ENCODE measurements at regions not wholly inside any gene's neighbourhood (a gene's known extent, or its start where the extent isn't known, plus 50 kb on each side); places are given as distances from the start of the nearest gene placed in this dataset.
"Not testable (repeated sequence)": the region's sequence is repeated elsewhere in the genome, so short reads cannot be mapped to it uniquely, and the experiment has no call there.

DNA sequence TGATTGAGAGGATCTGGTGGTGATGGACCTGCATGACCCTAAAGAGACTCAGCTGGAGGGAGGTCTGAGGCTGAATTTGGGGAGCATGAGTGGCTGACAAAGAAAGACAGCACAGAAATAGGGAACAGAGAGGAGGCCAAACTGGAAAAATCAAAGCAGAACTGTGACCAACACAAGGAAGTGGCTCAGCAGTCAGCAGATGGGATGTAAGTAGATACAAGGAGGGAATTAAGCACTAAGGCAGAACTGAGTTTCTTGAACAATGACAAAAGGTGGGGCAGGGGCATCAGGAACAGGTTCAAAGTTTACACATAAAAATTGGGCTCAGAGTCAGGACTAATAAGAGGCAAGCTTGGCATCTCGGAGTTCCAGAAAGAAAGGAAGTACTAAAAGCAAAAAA is 144.3 kb upstream of the KLF3 start:
- DNase-seq (ENCODE audit: low read depth), result no peak

DNA sequence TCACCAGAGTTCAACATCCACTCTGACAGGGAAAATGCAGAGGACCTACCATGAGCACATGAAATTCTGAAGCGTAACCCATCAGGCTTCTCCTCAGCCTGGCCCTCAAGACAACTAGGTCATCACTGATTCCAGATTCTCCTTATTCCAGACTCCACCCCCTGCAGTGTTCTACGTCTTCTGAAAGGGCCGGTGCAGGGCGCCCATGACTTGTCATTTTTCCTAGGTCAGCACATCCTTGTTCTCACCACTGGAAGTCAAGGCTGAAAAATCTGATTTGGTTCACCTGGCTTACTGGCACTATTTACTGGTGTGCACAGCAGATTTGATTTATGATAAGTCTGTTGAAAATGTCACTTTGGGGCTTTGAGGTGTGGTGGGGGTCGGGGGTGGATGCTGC is 140.9 kb upstream of the KLF3 start:
- no peak for DNase-seq (ENCODE audit: low read depth)

DNA sequence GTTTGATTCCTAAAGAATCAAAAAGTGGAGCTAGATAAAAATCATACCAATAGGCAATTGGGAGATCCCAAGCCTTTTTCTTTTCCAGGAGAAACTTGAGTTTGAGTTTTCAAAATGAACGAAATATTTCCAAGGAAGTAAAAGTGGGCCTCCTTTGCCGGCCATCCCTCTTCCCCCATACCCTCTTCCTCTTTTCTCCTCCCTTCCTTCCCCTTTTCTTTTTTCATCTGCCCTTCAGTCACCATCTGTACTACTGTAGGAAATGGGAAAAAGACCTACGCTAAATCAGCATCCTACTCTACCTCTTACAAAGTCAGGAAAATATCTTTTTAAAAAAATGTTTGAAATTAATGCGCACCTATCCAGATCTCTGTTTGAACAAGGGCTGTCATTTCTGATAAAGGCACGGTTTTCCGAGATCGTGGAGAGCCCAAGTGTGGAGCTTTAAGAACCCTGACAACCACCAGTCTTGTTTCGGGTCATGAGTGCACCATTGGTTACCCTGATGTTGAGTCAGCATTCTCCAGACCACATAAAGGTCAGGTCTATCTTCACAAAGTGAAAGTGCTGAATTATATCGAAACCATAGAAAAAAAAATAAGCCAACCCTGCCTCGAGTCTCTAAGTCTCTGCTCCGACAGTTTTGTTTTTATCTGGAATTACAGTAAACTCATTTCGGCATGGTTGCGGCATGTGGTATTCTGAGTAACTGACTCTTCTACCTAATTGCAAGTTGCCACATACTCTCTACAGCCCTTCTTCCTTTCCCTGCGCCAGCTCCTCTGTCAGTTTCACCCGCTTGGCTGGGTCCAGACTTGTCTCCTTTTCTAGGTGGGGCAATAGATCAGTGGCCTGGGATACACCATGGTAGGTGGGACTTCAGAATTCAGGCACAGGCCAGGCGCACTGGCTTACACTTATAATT is 140.2 kb upstream of the KLF3 start:
- peak; percentile 46 for DNase-seq (ENCODE audit: low read depth)

DNA sequence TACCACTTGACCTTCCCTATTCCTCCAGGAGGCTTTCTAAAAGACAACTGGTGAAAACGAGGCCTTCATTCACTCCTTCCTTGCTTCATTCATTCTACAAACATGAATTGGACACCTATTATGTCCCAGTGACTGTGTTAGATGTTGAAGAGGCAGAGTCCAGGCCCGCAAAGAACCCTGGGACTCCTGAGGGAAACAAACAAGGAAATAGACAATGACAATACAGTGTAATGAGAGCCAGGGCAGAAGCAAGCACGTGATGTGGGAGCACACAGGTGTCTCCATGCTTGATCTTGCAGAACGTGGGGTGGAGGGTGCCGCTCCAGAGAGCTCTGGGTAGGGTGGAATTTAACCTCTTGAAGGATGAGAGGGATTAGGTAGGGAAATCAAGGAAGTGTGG is 137.6 kb upstream of the KLF3 start:
- no peak for DNase-seq (ENCODE audit: low read depth)

DNA sequence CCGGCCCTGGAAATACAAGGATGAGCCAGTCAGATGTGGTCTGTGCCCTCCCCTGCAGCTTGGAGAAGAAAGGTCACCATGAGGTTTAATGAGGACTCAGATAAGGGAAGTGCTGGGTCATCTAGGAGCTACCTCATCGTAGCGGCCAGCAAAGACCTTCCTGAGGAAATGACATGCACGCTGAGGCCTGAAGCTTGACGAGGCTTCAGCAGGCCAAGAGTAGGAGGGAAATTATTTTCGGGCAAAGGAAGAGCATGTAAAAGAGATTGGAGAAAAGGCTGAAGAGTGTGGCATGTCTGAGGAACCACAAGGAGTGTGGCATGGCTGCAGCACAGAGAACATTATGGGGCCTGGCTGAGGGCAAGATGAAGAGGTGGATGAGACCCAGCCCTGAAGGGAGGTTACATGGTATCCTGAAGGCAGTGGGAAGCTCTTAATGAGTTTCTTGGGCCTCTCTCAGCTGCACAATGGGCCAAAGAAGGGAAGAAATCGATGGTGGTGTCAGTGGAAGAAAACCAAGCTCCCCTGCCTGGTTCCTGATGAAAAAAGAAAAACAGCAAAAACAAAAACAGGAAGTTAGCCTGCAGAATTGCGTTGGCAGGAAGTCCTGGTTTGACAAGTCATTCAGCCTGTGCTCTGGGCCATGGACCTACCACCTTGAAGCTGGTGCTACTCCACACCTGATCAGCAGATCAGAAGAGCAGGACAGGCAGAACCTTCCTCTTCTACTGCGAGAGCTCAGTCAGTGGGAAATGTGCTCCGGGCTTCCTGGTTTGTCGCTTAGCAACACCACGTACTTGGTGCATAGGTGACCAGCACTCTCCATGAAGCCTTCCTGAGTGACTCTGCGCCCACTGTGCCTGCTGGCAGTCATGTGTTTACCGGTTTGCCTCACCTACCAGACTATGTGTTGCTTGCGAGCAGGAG is 134.5 kb upstream of the KLF3 start:
- DNase-seq (ENCODE audit: low read depth), result peak; percentile 37

DNA sequence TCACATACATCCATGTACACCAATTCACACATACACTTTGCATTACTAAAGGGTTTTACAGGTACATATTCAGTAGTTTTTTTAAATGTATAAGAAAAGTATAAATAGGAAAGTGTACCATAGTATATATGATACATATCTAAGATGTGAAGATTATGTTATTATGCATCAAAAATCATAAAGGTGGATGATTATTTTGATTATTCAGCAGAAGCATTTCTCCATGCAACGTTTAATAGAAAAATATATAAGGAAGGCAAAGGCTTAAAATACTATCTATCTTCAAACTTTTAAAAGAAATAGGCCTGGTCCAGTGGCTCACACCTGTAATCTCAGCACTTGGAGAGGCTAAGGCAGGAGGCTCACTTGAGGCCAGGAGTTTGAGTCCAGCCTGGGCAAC is 133.5 kb upstream of the KLF3 start:
- DNase-seq (ENCODE audit: low read depth), result no peak

DNA sequence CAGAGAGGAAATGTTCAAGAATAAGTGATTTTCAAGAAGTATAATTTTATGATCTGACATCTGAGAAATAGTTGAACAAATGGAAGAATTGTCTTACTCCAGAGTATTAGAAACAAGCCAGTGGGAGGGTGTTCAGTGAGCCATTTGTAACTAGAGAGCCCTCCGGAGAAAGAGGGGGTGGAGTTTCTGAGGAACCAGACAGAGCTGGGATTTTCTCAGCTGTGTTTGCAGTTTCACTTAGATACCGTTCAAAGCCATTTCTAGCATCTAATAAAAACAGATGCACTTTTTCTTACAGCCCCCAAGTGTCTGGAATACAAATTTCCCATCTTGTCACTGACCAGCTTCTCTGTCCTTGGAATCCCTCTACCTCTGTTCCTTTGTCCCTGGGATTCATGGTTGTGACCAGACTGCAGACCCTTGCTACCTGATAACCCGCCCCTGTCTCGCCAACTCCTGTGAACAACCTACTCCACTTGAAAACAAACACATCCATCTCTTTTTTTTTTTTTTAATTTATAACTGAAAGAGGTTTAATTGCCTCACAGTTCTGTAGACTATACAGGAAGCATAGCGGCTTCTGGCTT is 132.8 kb upstream of the KLF3 start:
- no peak for DNase-seq (ENCODE audit: low read depth)

DNA sequence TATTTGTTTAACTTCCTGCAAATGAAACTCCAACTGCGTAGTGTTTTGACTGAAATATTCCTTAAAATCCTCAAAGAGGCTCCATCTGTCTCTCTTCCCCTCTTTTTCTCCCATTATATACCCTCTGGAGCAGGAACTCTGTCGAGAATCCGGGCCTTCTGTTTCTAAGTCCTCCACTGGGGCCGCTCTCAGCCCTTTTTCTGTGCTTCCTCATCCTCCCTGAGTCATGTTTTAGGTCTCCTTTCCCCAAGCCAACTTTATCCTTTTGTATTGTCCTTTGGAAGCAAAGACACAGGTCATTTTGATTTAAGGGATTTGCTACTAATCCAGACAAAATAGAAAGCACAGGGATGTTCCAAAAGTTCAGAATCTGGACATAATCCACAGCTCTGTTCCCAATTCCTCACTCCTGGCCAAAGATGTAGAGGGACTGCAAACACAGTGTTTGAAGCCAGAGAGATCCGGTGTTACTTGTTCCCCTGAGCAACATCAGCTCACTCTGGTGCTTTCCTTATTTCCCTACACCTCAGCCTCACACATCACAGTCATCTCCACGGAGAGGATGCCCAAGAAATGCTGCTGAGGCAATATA is 131.0 kb upstream of the KLF3 start:
- DNase-seq (ENCODE audit: low read depth), result no peak

DNA sequence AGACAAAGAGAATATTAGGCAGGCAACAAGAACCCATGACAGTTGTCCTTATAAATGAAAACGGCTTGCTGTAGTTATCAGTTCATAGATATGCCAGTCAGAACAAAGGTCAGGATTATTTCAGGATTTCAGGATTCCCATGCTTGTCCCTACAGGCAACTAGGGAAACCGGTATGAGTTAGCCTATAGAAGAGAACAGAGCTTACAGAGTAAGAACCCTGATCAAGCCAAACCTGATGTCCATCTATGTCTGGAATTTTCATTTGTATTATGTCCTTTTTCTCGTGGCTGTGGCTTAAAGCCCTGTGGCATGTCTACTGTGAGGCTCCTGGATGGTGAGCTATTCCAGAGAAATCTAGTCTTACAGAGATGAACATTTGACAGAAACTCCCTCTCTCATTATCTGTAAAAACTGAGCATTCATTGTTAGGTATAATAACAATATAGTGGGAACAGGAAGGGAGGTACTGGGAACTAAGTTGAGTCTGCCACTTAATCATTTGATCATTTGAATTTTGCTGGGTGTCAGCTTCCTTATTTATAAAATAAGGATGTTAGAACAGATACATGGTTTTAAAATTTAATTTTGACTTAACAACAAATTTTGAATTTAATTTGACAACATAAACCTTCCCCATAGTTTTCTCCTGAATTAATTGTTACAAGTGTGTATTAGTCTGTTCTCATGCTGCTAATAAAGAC is 129.5 kb upstream of the KLF3 start:
- no peak for DNase-seq (ENCODE audit: low read depth)

DNA sequence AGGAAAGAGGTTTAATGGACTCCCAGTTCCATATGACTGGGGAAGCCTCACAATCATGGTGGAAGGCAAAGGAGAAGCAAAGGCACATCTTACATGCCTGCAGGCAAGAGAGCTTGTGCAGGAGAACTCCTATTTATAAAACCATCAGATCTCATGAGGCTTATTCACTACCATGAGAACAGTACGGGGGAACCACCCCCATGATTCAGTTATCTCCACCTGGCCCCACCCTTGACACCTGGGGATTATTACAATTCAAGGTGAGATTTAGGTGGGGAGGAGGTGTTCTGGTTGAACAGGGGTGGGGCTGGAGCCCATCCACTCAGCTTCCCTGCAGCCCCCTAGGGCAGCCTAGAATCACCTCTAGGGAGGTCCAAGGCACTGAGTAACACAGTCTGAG is 128.9 kb upstream of the KLF3 start:
- DNase-seq (ENCODE audit: low read depth), result not testable (repeated sequence)

DNA sequence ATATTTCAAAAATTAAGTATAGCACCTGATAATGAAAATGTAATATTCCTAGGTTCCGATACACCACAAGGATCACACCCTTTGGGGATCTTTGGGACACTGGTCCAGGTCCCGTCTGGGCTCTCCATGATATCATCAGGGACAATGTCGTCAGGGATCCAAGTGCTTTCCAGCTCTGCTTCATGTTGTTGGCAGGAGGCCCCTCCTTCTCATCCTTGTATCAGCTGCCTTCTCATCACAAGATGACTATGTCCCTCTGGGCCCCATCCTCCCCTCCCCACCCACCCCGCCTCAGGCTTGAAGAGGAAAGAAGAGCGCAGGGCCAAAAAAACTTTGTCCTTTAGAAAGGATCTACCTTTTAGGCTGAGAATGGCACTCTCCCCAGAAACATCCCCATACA is 128.3 kb upstream of the KLF3 start:
- DNase-seq (ENCODE audit: low read depth), result no peak

DNA sequence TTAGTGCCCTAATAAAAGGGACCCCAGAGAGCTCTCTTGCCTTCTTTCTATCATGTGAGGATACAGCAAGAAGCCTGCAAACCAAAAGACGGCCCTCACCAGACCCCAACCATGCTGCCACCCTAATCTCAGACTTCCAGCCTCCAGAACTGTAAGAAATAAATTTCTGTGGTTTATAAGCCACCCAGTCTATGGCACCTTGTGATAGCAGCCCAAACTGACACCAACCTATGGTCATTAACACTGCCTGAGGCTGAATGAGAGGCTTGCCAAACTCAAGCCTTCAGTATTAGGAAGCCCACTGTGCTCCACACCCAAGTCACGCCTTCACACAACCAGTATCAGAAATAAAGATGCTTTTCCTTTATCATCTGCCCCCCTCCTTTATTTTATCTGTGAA is 127.3 kb upstream of the KLF3 start:
- DNase-seq (ENCODE audit: low read depth), result no peak

DNA sequence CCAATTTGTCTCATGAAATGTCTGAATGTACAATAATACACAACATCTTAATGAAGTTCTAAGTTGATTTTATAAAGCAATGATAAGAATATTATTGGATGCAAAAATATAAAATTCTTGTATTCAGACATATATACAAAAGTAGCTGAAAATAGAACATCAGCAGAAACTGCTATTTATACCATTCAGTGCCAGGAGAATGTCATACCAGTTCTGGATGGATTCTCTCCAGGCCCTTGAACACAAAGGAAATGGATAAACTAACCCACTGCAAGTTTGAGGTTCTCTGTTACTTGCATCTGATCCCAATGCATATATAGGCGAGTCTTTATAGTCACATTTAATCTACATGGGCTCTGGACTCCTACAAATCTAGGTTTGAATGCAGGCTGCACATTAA is 126.3 kb upstream of the KLF3 start:
- DNase-seq (ENCODE audit: low read depth), result no peak

DNA sequence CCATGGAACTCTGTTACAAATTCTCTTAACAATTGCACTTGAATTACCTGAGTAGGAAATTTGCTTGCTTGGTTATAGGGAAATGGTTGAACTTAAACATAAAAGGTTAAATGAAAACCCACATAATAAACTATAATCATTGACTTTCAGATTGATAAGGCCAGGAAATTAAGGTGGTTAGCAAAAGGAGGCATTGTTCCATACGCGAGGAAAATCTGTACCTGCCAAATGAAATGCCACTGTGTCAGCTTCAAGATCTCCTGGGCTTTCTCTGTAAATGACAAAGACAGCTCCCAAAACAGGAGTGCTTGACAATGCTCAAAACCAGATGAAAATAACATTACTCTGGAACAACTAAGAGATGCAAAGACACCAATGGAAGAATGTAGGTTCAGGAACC is 125.5 kb upstream of the KLF3 start:
- no peak for DNase-seq (ENCODE audit: low read depth)

DNA sequence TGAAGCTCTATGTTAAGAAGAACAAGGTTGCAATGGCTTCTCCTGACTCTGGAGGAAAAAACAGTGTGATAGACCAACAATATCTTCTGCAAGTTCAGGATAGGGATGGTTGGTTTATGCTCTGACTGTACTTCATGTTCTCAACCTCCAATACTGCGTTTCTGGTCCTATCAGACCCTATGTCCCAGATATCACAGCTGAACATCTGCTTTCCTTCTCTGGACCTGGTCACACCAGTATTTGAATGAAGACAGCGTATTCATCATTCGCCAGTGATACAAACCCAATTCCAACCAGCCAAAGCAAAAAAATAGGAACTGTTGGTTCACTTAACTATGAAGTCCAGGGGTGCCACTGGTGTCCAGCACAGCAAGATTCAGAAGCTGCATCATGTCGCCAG is 124.5 kb upstream of the KLF3 start:
- no peak for DNase-seq (ENCODE audit: low read depth)

DNA sequence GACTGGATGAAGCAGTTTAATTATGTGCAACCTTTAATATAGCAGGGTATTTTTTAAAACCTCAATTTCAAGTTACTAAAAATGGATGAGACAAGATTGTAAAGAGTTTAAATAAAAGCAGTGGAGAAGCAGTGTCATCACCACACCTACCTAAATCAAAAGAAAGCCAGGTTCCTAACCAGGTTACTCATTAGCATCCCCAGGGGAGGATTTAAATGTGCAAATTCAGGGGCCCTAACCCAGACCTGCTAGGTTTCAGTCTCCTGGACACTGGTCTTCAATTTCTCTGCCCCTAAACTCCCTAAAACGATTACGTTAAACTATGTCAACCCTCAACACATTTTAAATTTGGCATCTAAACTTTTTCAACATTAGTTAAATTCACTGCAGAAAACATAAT is 116.9 kb upstream of the KLF3 start:
- DNase-seq (ENCODE audit: low read depth), result no peak

DNA sequence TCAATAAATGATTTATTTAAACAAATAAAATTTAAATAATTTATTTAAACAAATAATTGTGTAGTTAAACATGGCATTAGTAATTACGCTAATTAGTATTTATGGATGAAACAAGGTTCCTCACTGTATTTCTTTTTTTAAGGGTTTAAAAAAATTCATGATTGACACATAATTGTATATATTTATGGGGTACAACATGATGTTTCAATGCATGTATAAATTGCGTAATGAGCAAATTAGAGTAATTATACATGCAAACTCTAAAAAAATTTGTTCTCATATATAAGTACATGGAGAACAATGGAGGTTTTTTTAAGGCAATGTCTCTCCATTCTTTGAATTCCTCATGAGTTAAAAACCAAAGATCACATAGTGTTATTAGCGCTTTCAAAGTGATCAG is 115.7 kb upstream of the KLF3 start:
- no peak for DNase-seq (ENCODE audit: low read depth)

DNA sequence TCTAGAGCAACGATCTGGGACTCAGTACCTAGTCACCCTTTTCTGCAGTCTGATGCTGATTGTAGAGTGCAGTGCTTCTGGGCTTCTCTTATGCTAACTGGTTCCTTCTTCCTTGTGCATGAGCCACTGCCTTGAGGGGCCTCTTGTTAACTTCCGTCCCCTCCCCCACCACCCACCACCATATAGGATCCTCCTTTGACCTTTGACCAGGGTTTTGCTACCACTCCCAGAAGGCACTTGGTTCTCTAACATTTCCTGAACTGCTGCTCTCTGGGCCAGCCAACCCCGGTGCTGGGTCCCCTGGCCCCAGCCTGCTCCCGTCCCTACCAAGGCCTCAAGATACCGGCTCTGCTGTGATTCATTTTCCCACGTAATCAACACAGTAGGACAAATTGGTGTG is 104.6 kb upstream of the KLF3 start:
- DNase-seq (ENCODE audit: low read depth), result no peak

DNA sequence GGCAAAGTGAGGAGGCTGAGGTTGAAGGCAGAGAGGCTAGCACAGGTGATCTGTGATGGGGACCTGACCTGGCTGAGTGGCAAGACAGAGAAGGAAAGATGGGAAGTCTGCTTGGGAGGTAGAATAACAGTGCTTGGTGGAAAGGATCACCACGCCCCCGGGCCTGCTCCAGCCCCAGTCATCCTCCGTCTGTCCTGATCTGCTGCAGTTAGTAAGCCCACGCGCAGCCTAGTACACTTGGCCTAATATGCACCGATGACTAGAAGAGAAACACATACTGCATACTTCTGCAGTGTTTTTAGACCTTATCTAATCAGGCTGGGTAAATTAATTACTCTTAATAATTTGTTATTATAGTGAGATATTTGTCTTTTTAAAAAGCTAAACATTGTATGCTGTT is 103.7 kb upstream of the KLF3 start:
- DNase-seq (ENCODE audit: low read depth), result no peak

DNA sequence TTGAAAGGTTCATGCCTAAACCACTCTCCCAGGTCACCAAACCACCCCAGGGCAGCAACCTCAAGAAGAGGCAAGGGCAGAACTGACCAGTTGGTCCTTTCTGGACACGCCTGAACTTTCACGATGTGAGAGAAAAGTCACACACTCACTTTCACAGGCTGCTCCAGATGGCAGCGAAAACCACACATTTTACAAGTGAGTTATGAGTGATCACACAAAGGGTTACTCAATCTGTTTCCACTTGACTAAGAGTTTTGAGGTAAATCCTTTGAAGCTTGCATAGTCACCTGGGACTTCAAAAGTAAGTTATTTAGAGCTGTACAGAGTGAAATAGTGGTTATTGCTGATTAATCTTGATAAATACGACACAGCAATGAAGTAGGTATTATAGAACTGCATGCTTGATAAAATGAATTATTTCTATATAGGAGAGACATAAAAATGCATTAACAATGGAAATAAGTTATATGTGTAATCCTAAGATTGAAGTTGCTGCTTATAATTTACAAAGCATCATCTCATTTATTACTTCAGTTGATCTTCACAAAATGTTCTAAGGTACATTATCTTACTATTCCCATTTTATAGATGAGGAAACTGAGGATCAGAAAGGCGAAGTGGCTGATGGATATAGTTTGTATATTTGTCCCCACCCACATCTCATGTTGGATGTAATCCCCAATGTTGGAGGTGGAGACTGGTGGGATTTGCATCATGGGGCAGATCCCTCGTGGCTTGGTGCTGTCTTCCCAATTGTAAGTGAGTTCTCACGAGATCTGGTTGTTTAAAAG is 103.0 kb upstream of the KLF3 start:
- DNase-seq (ENCODE audit: low read depth), result peak; percentile 6

DNA sequence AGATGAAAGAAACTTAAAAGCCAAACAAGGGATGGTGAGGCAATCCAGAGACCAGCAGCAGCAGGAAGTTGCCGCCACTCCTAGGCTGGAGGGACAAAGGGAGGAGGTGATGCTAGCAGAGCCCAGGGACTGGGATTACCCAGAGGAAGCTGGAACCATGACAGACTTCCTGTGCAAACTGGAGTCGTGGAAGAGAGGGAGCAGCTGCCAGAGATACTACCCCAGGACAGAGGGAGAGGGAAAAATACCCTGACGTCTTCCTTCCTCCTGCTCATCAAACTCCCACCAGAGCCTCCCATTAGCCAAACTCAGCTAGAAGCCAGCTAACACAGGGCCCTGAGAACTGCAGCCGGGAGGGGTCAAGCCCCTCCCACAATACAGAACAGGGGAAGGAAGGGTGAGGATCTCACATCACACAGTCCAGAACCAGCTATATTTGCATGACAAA is 101.2 kb upstream of the KLF3 start:
- DNase-seq (ENCODE audit: low read depth), result no peak
